ENCODE measurements at regions not wholly inside any gene's neighbourhood (a gene's known extent, or its start where the extent isn't known, plus 50 kb on each side); places are given as distances from the start of the nearest gene placed in this dataset.
"Not testable (repeated sequence)": the region's sequence is repeated elsewhere in the genome, so short reads cannot be mapped to it uniquely, and the experiment has no call there.

DNA sequence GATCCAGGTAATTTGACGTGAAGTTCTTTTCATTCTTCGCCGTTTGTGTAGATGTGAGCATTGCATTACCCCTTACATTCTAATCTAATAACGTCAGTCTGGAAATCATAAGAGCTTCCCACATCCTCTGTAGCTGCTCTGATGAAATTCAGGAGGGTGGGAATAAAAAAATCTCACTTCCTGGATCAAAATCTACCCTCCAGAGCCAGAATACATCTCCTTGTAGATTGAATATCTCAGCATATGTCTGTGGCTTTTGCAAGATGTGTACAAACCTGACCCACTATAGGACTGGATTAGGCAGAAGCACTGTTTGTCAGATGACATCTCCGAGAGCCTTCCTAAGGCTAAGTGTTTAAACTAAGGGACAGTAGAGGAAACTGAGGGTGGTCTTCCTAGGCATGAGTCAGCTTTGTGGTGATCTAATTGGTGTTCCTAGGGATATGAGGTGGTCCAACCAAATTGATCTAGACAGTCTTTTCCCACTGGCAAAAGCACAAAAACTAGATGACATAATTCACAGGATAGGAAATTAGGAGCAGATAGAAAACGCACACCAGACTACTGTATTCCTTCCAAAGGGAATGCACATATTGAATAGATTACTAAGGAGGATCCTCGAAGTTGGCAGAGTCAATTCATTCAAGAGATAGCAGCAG is 216.3 kb upstream of the LRTM1 start:
- no peak overlapping the region for H3K9ac ChIP-seq (ENCODE audit: insufficient read length)

DNA sequence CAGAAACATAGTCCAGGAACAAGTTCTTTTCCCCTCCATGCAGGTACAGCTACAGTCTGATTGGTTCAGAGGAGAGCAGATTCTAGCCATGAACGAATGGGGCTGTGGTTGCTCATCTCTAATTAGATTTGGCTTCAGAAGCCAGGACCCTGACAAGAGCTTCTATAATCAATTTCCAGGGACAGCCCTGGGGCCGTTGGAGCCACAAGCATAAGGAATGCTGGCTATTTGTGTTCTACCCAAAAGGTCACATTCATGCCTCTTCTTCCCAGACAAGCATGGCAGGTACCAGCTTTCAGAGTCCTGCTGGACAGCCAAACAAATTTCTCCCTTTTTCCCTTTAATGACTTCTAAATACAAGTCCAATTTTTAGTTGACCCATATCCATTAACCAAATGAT is 215.5 kb upstream of the LRTM1 start:
- no peak for TF ChIP-seq FOXP2 (optimal IDR thresholded peaks at IDR 0.05; ENCODE audit: control extremely low read depth, extremely low read length, insufficient read depth)
- no peak for TF ChIP-seq EZH2 (IDR thresholded peaks at IDR 0.05)
- no peak for TF ChIP-seq POLR2AphosphoS5 (IDR thresholded peaks at IDR 0.05; ENCODE audit: borderline replicate concordance, low read depth, low read length)
- no peak overlapping the region for H3K9ac ChIP-seq (ENCODE audit: insufficient read length)
- no peak overlapping the region for H3K27ac ChIP-seq
- no peak overlapping the region for H3K4me3 ChIP-seq
- no peak for DNase-seq (ENCODE audit: low read depth, low spot score)
- no peaks in the 10 kb centered on the region for H3K36me3 ChIP-seq (ENCODE audit: insufficient read depth, low read length)
- H3K9me3 ChIP-seq (ENCODE audit: low read depth, low read length), result no peaks in the 10 kb centered on the region

More for the DNA sequence above, 216.3 kb upstream of the LRTM1 start:
- TF ChIP-seq POLR2AphosphoS5 (IDR thresholded peaks at IDR 0.05; ENCODE audit: borderline replicate concordance, low read depth, low read length) (no peak), EZH2 (IDR thresholded peaks at IDR 0.05) (no peak), FOXP2 (optimal IDR thresholded peaks at IDR 0.05; ENCODE audit: control extremely low read depth, extremely low read length, insufficient read depth) (no peak)
- H3K4me3 ChIP-seq, result no peak overlapping the region
- no peak overlapping the region for H3K27ac ChIP-seq
- no peak for DNase-seq (ENCODE audit: low read depth, low spot score)
- H3K9me3 ChIP-seq (ENCODE audit: low read depth, low read length), result no peaks in the 10 kb centered on the region
- no peaks in the 10 kb centered on the region for H3K36me3 ChIP-seq (ENCODE audit: insufficient read depth, low read length)

DNA sequence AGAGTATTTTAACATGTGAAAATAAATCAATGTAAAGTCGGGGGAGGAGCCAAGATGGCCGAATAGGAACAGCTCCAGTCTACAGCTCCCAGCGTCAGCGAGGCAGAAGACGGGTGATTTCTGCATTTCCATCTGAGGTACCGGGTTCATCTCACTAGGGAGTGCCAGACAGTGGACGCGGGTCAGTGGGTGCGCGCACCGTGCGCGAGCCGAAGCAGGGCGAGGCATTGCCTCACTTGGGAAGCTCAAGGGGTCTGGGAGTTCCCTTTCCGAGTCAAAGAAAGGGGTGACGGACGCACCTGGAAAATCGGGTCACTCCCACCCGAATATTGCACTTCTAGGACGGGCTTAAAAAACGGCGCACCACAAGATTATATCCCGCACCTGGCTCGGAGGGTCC is 208.4 kb upstream of the LRTM1 start:
- H3K9me3 ChIP-seq (ENCODE audit: low read depth, low read length); H3K27ac ChIP-seq; H3K9ac ChIP-seq (ENCODE audit: insufficient read length); H3K4me3 ChIP-seq; DNase-seq (ENCODE audit: low read depth, low spot score); H3K36me3 ChIP-seq (ENCODE audit: insufficient read depth, low read length): not testable (repeated sequence)

DNA sequence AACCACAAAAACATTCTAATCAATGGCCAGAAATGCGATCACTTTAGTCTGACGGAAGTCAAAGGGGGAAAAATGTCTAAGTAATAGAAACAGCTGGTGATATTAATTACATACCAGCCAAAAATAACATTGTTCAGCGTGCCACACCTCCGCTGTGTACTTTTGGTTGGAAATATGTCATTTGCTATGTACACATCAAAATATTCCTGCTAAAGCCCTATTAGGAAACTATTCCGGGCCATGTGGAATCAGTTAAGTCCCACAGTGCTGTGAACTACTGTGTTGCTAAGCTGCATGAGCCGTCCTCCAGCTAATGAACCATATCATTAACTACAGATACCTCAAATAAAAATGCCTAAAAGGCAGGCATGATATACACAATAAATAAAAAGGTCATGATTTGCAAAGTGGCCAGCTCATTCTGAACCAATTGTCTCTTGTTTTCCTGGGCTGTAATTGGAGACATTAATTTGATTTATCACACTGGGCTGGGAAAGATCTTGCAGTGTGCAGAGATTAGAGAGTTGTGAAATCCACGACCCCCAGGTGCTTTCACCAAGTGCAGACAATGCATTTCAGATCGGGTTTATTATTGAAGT is 200.5 kb upstream of the LRTM1 start:
- no peak overlapping the region for H3K27ac ChIP-seq
- no peaks in the 10 kb centered on the region for H3K9me3 ChIP-seq (ENCODE audit: low read depth, low read length)
- DNase-seq (ENCODE audit: low read depth, low spot score), result peak; percentile 16
- no peak overlapping the region for H3K9ac ChIP-seq (ENCODE audit: insufficient read length)
- peak overlapping the region; percentile 36; the same call in 1 of the 2 replicates for H3K4me3 ChIP-seq
- no peaks in the 10 kb centered on the region for H3K36me3 ChIP-seq (ENCODE audit: insufficient read depth, low read length)
- no peak for TF ChIP-seq FOXP2 (optimal IDR thresholded peaks at IDR 0.05; ENCODE audit: control extremely low read depth, extremely low read length, insufficient read depth)
- TF ChIP-seq EZH2 (IDR thresholded peaks at IDR 0.05), result no peak
- no peak for TF ChIP-seq POLR2AphosphoS5 (IDR thresholded peaks at IDR 0.05; ENCODE audit: borderline replicate concordance, low read depth, low read length)

DNA sequence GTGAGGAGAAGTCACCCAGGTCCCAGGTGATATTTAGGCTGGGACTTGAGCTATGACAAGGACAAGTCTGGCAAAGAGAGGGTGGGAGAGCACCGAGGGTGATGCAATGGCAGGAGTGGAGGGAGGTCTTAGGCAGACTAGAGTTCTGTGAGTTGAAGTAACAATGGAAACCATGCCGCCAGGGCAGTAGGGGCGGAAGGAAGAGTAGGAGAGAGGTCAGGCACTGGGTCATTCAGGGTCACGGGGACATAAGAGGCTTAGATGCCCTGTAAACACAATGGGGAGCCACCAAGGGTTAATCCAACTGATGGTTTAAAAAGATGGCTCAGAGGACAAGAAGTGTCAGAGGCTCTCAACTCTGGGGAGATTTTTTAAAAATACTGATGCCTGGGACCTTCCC is 199.7 kb upstream of the LRTM1 start:
- Histone ChIP-seq H3K36me3 (ENCODE audit: insufficient read depth, low read length) (no peaks in the 10 kb centered on the region), H3K4me3 (no peak overlapping the region), H3K9me3 (ENCODE audit: low read depth, low read length) (no peaks in the 10 kb centered on the region), H3K27ac (no peak overlapping the region), H3K9ac (ENCODE audit: insufficient read length) (no peak overlapping the region)
- no peak for DNase-seq (ENCODE audit: low read depth, low spot score)
- TF ChIP-seq FOXP2 (optimal IDR thresholded peaks at IDR 0.05; ENCODE audit: control extremely low read depth, extremely low read length, insufficient read depth) (no peak), POLR2AphosphoS5 (IDR thresholded peaks at IDR 0.05; ENCODE audit: borderline replicate concordance, low read depth, low read length) (no peak), EZH2 (IDR thresholded peaks at IDR 0.05) (no peak)

DNA sequence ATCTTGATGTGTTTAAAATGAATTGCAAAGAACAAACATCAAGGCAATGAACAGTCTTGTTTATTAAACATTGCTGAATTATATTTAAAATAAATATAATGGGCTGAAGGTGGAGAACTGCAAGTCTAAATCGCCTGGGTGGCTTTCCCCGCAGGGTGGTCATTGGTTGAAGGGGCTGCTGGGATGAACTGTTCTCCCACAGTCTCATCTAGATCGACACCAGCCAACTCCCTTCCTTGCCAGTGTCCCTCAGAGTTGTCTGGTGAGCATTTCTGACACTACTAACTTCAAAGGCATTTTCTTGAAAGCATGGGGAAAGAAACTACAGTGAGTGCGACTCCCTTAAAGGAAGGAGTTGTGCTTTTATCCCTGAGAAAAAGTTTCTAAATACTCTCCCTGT is 196.5 kb upstream of the LRTM1 start:
- H3K27ac ChIP-seq, result no peak overlapping the region
- no peaks in the 10 kb centered on the region for H3K9me3 ChIP-seq (ENCODE audit: low read depth, low read length)
- no peak for DNase-seq (ENCODE audit: low read depth, low spot score)
- no peak overlapping the region for H3K9ac ChIP-seq (ENCODE audit: insufficient read length)
- TF ChIP-seq POLR2AphosphoS5 (IDR thresholded peaks at IDR 0.05; ENCODE audit: borderline replicate concordance, low read depth, low read length), result no peak
- TF ChIP-seq EZH2 (IDR thresholded peaks at IDR 0.05), result no peak
- no peak for TF ChIP-seq FOXP2 (optimal IDR thresholded peaks at IDR 0.05; ENCODE audit: control extremely low read depth, extremely low read length, insufficient read depth)
- H3K4me3 ChIP-seq, result no peak overlapping the region
- no peaks in the 10 kb centered on the region for H3K36me3 ChIP-seq (ENCODE audit: insufficient read depth, low read length)

Measured in SK-N-MC (cell line).